Upper lobe of right lung (tissue), 1 donor: ENCODE measurements at regions not wholly inside any gene's neighbourhood (a gene's known extent, or its start where the extent isn't known, plus 50 kb on each side); places are given as distances from the start of the nearest gene placed in this dataset.

Experiments
- ATAC-seq: fragments of 200-7000 bp; cut with Tn5 transposase; one replicate; pipeline ENCODE4 v1.9.1; 2020; ENCODE audit warnings: mild to moderate bottlenecking, moderate library complexity
- DNase-seq: peaks from one replicate; pipeline ENCODE4 v3.0.0-alpha.2; 2020
- H3K27ac ChIP-seq: fragments of 200-600 bp; one replicate; pipeline ENCODE4 v1.8.0; 2022
- H3K27me3 ChIP-seq: fragments of 200-600 bp; one replicate; pipeline ENCODE4 v1.8.0; 2022; ENCODE audit warnings: mild to moderate bottlenecking
- H3K36me3 ChIP-seq: fragments of 200-600 bp; one replicate; pipeline ENCODE4 v1.8.0; 2022
- H3K4me1 ChIP-seq: fragments of 200-600 bp; one replicate; pipeline ENCODE4 v1.8.0; 2022
- H3K4me3 ChIP-seq: fragments of 200-600 bp; one replicate; pipeline ENCODE4 v1.8.0; 2022; ENCODE audit warnings: mild to moderate bottlenecking
- H3K9me3 ChIP-seq: fragments of 200-600 bp; one replicate; pipeline ENCODE4 v1.8.0; 2022
- CTCF ChIP-seq: fragments of 200-600 bp; IDR thresholded peaks from one replicate; pipeline ENCODE4 v1.8.0; 2022; ENCODE audit warnings: antibody characterized with exemption
- intact Hi-C: fragments of 100-400 bp; cut with DNase I; formaldehyde crosslinking; loops from one replicate; pipeline ENCODE4 v1.11.0; 2022
- donor health status: DM: no; HTN: yes; CAD: no; lungs with severe emphysema.

- DNase-seq (no peak), ATAC-seq (no peak)
- Histone ChIP-seq H3K27ac (no peak overlapping the region), H3K4me3 (no peak overlapping the region), H3K36me3 (no peaks in the 10 kb centered on the region), H3K4me1 (no peaks in the 10 kb centered on the region), H3K9me3 (no peaks in the 10 kb centered on the region), H3K27me3 (no peaks in the 10 kb centered on the region)
- intact Hi-C loops, result no loop called here
- TF ChIP-seq CTCF, result no peak
Observed at GRCh38 chr13:85368686-85369085, 430.5 kb downstream of the SLITRK6 start.

GRCh38 chr13:85367887-85368286 is 431.3 kb downstream of the SLITRK6 start:
- Histone ChIP-seq H3K27me3 (no peaks in the 10 kb centered on the region), H3K9me3 (no peaks in the 10 kb centered on the region), H3K4me1 (no peaks in the 10 kb centered on the region), H3K4me3 (no peak overlapping the region), H3K36me3 (no peaks in the 10 kb centered on the region), H3K27ac (no peak overlapping the region)
- TF ChIP-seq CTCF, result no peak
- no peak for ATAC-seq
- no peak for DNase-seq
- intact Hi-C loops, result no loop called here

- Histone ChIP-seq H3K4me3 (no peak overlapping the region), H3K27ac (no peak overlapping the region), H3K27me3 (no peaks in the 10 kb centered on the region), H3K4me1 (no peaks in the 10 kb centered on the region), H3K36me3 (no peaks in the 10 kb centered on the region), H3K9me3 (no peaks in the 10 kb centered on the region)
- intact Hi-C loops, result no loop called here
- DNase-seq (no peak), ATAC-seq (no peak)
- TF ChIP-seq CTCF, result no peak
Observed at GRCh38 chr13:85366759-85367417, 432.3 kb downstream of the SLITRK6 start.

- ATAC-seq, result no peak
- Histone ChIP-seq H3K27me3 (no peaks in the 10 kb centered on the region), H3K36me3 (no peaks in the 10 kb centered on the region), H3K4me3 (no peak overlapping the region), H3K27ac (no peak overlapping the region), H3K9me3 (no peaks in the 10 kb centered on the region), H3K4me1 (no peaks in the 10 kb centered on the region)
- DNase-seq, result no peak
- intact Hi-C loops, result no loop called here
- no peak for TF ChIP-seq CTCF
Observed at GRCh38 chr13:85363504-85363903, 435.7 kb downstream of the SLITRK6 start.

- ATAC-seq (peak; percentile 20), DNase-seq (no peak)
- no peak overlapping the region for H3K27ac ChIP-seq
- H3K4me3 ChIP-seq, result no peak overlapping the region
- intact Hi-C loops, result no loop called here
- H3K4me1 ChIP-seq, result no peaks in the 10 kb centered on the region
- no peak for TF ChIP-seq CTCF
- no peaks in the 10 kb centered on the region for H3K27me3 ChIP-seq
- H3K9me3 ChIP-seq, result no peaks in the 10 kb centered on the region
- H3K36me3 ChIP-seq, result no peaks in the 10 kb centered on the region
Observed at GRCh38 chr13:85362980-85363379, 436.2 kb downstream of the SLITRK6 start.

GRCh38 chr13:85347251-85347650 is 452.0 kb downstream of the SLITRK6 start:
- no peak overlapping the region for H3K4me3 ChIP-seq
- intact Hi-C loops, result no loop called here
- no peak for ATAC-seq
- H3K27ac ChIP-seq, result no peak overlapping the region
- no peaks in the 10 kb centered on the region for H3K27me3 ChIP-seq
- TF ChIP-seq CTCF, result no peak
- H3K9me3 ChIP-seq, result no peaks in the 10 kb centered on the region
- H3K4me1 ChIP-seq, result no peaks in the 10 kb centered on the region
- no peaks in the 10 kb centered on the region for H3K36me3 ChIP-seq
- DNase-seq, result no peak
